Muscle of arm (tissue), 1 donor: ENCODE measurements at regions not wholly inside any gene's neighbourhood (a gene's known extent, or its start where the extent isn't known, plus 50 kb on each side); places are given as distances from the start of the nearest gene placed in this dataset.

Experiments used
- DNase-seq: peaks from one replicate; pipeline ENCODE4 v3.0.0-alpha.2; 2013

DNA sequence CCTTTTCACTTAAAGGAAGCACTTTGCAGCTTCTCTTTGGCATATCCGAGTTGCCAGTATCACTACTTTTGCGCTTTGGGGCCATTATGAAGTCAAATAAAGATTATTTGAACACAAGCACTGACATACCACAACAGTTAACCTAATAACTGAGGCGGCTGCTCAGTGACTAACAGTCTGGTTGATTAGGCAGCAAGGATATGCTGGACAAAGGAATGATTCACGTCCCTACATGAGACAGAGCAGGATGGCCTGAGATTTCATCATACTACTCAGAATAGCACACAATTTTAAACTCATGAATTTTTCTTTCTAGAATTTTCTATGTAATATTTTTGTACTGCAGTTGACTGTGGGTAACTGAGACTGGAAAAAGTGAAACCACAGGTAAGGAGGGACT lies 56.9 kb upstream of the E2F7 start:
- no peak for DNase-seq

DNA sequence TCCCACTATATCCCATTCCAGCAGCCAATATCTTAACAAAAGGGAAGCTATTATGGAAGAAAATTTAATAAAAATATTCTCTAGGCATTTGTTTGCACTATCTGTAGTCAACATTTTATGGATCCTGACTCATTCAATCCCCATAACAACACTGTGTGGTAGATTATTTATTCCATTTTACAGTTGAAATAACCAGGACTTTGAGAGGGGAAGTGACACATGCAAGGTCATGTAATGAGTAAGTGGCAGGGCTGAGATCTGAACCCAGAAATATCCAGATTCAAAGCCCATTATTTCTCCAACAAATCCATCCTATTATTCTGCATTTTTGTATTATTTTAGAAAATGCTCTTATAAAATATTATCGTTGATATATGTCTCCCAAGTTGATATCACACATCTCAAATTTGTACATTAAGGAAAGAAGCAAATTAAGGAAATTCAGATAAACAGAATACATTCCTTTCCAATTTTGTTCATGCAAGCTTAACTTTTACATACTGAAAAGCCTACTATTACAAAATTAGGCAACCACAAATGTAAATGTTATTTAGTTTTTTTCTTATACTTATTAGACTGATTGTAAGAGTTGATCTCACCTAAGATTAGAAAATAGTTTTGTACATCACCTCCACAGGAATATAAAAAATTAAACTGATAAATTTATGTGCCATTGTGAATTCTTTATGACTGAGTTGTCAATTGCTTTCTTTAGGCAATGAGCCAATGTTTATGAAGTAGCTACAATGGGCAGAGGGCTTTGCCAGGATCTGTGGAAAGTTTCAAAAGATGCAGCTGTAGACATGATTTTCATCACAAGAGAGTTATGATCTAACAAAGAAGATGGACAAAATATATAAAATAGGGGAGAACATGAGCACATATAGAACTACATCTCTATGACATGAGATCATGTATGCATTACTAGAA lies 55.1 kb upstream of the E2F7 start:
- no peak for DNase-seq

DNA sequence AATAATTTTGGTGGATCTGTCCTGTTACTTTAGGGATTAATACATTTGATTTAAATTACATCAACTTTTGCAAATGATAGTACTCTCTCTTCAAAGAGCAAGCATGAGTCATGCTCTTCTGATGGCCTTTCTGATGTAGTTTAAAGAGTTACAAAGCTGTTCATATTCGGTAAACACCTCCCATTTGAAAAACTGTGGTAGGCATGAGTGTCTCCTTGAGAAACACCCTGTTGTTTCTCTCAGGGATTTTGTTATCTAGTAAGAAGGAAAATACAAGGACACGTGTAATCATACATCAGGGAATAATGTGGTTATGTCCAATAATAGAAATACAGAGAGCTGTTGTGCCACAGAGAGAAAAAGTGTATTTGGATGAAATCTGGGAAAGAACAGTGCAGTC lies 53.3 kb upstream of the E2F7 start:
- no peak for DNase-seq

DNA sequence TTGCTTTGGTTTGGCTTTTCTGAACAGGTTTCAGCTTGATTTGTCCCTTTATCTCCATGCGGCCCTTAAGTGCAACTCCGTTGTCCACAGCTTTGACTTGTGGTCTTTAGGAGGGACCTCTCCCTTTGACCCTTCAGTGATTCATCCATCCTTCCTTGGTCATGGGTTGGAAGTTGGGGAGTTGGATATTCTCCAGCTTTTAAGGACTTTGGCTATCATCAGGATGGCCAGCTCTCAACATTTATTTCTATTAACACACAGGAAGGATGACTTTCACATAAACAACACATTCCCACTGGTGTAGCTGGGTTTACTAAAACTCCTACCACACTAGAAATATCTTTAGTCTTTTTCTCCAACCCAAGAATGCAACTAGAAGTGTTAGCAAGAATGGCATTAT lies 50.9 kb upstream of the E2F7 start:
- DNase-seq, result no peak

DNA sequence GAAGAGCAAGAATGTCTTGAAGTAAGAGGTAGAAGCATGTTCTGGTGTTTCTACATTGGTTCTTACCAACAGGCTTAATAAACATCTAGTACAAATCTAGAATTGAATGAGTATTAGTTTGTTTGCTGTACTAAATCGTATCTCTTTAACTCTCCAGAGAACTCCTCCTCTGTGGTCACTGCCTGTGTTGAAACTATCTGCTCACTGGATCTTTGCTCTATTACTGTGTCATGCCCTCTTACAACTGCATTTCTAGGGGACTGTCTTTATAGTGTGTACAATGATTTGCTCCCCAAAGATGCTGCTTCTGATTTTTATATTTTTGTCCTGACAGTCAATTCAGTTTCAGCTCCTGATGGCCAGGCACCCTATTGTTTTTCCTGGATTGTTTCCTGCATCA lies 50.1 kb upstream of the E2F7 start:
- no peak for DNase-seq
